ENCODE measurements at regions not wholly inside any gene's neighbourhood (a gene's known extent, or its start where the extent isn't known, plus 50 kb on each side); places are given as distances from the start of the nearest gene placed in this dataset.
A peak's percentile ranks its signal among the peaks of the same experiment; 100 is the strongest.

- DNase-seq: no peak
These were observed 129.1 kb upstream of the AFF2 start for GRCh38 chrX:148371291-148371690.

GRCh38 chrX:148372925-148373324 lies 127.5 kb upstream of the AFF2 start:
- no peak for DNase-seq

GRCh38 chrX:148376342-148376741 lies 124.1 kb upstream of the AFF2 start:
- no peak for DNase-seq

GRCh38 chrX:148380107-148380506 lies 120.3 kb upstream of the AFF2 start:
- DNase-seq: no peak

- DNase-seq: peak; percentile 56
These were observed 119.5 kb upstream of the AFF2 start for GRCh38 chrX:148380650-148381561.

GRCh38 chrX:148381603-148382002 lies 118.8 kb upstream of the AFF2 start:
- DNase-seq: no peak

- DNase-seq: no peak
These were observed 117.4 kb upstream of the AFF2 start for GRCh38 chrX:148382983-148383382.

GRCh38 chrX:148385471-148385870 lies 114.9 kb upstream of the AFF2 start:
- DNase-seq: no peak

- no peak for DNase-seq
These were observed 110.8 kb upstream of the AFF2 start for GRCh38 chrX:148389629-148390028.

GRCh38 chrX:148412006-148412405 lies 88.4 kb upstream of the AFF2 start:
- DNase-seq: no peak

- no peak for DNase-seq
These were observed 84.3 kb upstream of the AFF2 start for GRCh38 chrX:148416142-148416541.

- no peak for DNase-seq
These were observed 83.5 kb upstream of the AFF2 start for GRCh38 chrX:148416931-148417330.

GRCh38 chrX:148417934-148418333 lies 82.5 kb upstream of the AFF2 start:
- DNase-seq: no peak

- no peak for DNase-seq
These were observed 77.9 kb upstream of the AFF2 start for GRCh38 chrX:148422526-148422925.

GRCh38 chrX:148424570-148424969 lies 75.8 kb upstream of the AFF2 start:
- DNase-seq: no peak

GRCh38 chrX:148426467-148426866 lies 74.0 kb upstream of the AFF2 start:
- DNase-seq: no peak

GRCh38 chrX:148441387-148441786 lies 59.0 kb upstream of the AFF2 start:
- DNase-seq: no peak

GRCh38 chrX:148443216-148443615 lies 57.2 kb upstream of the AFF2 start:
- peak; percentile 6 for DNase-seq

GRCh38 chrX:148448686-148449085 lies 51.7 kb upstream of the AFF2 start:
- DNase-seq: no peak

Data from CD4-positive, alpha-beta T cell treated with Interleukin-6 for 4 hours (primary cell).